Epithelial cell of proximal tubule (primary cell): ENCODE measurements at regions not wholly inside any gene's neighbourhood (a gene's known extent, or its start where the extent isn't known, plus 50 kb on each side); places are given as distances from the start of the nearest gene placed in this dataset.

ENCODE experiments used
- DNase-seq: peaks from one replicate; pipeline ENCODE4 v3.0.0-alpha.2; 2011; ENCODE audit warnings: low read depth
- H3K4me3 ChIP-seq: 2 replicates; pipeline ENCODE4 v1.5.1; 2011; ENCODE audit warnings: low read depth, mild to moderate bottlenecking, low read length
- TF ChIP-seq, protein P1 (sequence below): conservative IDR thresholded peaks from 2 replicates; pipeline ENCODE4 v1.5.1; 2012; ENCODE audit warnings: low read depth, mild to moderate bottlenecking, low read length

DNA sequence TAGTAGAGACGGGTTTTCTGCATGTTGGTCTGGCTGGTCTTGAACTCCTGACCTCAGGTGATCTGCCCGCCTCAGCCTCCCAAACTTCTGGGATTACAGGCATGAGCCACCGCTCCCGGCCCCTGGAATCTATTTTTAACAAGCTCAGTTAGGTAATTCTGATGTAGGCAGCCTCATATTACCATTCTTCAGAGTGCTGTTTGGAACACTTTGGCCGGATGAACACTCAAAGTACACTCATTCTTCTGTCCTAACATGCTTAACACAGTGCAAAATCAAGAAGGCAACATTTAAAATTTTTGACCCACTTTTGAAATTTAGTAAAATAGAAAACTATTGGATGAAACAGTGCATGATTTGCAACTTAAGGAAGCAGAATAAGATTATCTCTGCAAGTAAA, 586.7 kb upstream of the CHORDC1 start:
- no peak overlapping the region for H3K4me3 ChIP-seq
- no peak for DNase-seq
- TF ChIP-seq, protein P1, sequence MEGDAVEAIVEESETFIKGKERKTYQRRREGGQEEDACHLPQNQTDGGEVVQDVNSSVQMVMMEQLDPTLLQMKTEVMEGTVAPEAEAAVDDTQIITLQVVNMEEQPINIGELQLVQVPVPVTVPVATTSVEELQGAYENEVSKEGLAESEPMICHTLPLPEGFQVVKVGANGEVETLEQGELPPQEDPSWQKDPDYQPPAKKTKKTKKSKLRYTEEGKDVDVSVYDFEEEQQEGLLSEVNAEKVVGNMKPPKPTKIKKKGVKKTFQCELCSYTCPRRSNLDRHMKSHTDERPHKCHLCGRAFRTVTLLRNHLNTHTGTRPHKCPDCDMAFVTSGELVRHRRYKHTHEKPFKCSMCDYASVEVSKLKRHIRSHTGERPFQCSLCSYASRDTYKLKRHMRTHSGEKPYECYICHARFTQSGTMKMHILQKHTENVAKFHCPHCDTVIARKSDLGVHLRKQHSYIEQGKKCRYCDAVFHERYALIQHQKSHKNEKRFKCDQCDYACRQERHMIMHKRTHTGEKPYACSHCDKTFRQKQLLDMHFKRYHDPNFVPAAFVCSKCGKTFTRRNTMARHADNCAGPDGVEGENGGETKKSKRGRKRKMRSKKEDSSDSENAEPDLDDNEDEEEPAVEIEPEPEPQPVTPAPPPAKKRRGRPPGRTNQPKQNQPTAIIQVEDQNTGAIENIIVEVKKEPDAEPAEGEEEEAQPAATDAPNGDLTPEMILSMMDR, result no peak

DNA sequence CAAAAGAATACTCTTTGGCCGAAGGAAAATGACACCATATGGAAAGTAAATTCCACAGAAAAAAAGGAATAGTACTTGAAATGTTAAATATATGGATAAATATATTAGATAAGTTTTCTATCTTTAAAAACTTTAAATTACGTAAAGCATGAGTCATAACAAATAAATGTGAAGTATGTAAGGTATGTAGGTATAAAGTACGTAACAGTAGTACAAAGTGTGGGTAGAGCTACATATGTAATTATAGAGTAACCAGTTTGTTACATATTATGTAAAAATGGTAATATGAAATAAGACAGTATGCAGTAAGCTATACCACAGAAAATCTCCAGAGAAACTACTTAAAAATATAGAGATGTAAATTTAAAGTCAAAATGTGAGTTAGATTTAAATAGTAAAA, 582.3 kb upstream of the CHORDC1 start:
- H3K4me3 ChIP-seq, result no peak overlapping the region
- TF ChIP-seq, protein P1, result no peak
- no peak for DNase-seq

DNA sequence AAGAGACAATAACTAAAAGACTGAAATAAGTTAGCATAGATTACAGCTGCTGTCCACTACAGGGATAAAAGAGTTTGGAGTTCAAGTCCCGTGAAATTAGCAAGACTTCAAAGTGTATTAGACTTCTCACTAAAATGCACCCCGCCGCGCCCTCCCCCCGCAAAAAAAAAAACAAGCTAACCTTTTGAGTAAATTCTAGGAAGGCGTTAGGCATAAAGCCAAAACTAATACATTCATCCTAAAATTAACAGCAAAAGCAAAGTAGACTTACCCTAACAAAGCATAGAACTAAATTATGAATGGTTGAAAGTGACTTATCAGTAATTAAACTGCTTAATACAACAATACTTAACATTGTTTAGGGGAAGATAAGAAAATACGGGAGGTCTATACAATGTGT, 581.0 kb upstream of the CHORDC1 start:
- DNase-seq, result no peak
- TF ChIP-seq, protein P1, result no peak
- H3K4me3 ChIP-seq, result no peak overlapping the region

DNA sequence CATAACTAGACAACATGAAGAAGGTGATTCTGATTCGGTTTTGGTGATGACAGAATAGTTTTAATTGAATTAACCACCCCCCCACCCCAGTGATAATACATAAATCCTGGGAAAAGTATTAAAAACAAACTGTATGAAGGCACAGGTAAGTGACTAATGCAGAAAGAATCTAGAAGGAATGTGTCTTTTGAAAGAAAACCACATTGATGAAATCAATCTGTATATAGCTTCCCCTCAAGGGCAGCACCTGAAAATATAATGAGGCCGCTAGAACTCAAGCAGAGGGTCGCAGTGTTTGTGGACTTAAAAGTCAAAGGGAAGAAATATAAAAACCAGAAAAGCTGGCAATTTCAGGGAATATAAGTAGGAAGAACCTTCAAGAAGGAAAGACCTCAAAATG, 580.5 kb upstream of the CHORDC1 start:
- TF ChIP-seq, protein P1, result no peak
- DNase-seq, result no peak
- no peak overlapping the region for H3K4me3 ChIP-seq

DNA sequence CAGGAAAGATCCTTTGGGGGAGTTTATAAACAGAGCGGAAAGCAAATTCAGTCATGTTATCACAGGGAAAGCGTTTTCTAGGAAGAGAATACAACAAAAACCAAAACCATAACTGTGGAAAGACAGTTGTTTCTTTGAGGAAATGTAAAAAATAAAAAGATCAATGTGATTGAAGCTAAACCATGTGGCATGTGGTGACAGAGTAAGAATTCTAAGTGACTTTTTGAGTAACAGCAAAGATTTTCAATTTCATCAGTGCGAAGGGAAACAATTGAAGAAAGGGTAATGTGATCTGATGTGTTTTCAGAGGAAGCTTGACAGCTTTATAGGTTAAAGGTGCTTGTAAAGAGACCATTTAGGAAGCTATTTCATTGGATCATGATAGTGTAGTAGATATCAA, 575.9 kb upstream of the CHORDC1 start:
- TF ChIP-seq, protein P1, result no peak

DNA sequence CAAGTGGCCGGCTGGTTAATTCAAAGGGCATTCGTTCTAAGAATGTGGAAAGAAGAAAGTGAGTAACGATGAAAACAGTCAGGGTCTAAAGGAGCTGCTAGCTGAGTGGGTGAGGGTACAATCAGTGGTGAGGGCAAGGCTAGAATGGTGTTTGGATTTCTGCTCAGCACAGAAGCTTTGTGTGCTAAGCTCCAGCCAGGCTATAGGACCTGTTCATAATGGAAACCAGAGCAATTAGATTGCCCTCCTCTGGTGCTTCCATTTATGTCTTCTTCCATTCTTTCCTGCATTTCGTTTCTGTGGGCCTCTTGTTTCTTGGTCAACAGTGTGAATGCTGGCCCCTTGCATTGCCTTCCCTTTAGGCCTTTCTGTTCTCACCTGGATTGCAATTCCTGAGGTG, 572.9 kb upstream of the CHORDC1 start:
- H3K4me3 ChIP-seq, result no peak overlapping the region
- TF ChIP-seq, protein P1, result no peak
- no peak for DNase-seq

More for the DNA sequence above, 575.9 kb upstream of the CHORDC1 start:
- DNase-seq, result no peak
- no peak overlapping the region for H3K4me3 ChIP-seq

DNA sequence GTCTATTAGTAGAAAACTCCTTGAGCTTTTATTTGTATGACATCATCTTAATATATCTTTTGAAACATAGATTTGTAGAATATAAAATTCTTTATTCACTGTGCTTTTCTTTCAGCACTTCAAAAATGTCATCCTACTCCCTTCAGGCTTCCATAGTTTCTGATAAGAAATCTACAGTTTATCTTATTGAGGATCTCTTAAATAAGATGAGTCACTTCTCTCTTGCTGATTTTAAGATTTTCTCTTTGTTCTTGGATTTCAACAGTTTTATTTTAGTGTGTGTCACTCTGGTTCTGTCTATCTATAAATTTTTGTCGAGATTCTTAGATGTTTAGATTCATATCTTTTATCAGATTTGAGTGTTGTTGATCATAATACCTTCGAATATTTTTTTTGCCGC, 566.1 kb upstream of the CHORDC1 start:
- H3K4me3 ChIP-seq, result no peak overlapping the region
- TF ChIP-seq, protein P1, result no peak
- no peak for DNase-seq
